ENCODE measurements at regions not wholly inside any gene's neighbourhood (a gene's known extent, or its start where the extent isn't known, plus 50 kb on each side); places are given as distances from the start of the nearest gene placed in this dataset.

DNA sequence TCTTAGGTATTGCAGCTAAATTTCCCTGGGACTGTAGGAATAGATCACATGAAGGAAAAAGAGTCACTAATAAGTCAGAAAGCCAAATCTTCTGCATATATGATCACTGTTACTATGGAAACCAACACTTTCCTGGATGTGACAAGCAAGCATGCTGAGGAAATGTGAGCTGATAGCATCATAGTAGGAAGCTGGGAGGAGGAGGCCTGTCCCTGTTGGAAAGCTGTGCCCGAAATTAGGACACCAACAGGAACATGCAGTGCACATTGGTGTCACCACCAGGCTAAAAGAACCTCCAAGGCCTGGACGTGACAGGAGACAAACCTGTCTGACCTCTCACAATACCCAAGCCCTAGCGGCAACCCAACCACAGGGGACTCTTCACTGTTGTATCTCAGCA is 181.9 kb upstream of the PCSK2 start:
- Histone ChIP-seq H3K9ac (ENCODE audit: extremely low read depth, insufficient read length, low read length) (no peak overlapping the region), H4K91ac (ENCODE audit: insufficient read length, low read depth, low read length) (no peak overlapping the region), H3K18ac (ENCODE audit: insufficient read length, low read depth, low read length) (no peak overlapping the region), H2BK12ac (ENCODE audit: insufficient read length, low read depth, low read length) (no peak overlapping the region), H2BK15ac (ENCODE audit: low read depth, low read length) (no peak overlapping the region), H2AFZ (ENCODE audit: low read length) (no peak overlapping the region), H4K5ac (ENCODE audit: insufficient read length, low read depth, low read length) (no peak overlapping the region), H3K27ac (ENCODE audit: insufficient read length, low read depth, low read length) (no peak overlapping the region), H3K14ac (ENCODE audit: insufficient read depth, low read length) (no peak overlapping the region), H3K4me1 (ENCODE audit: insufficient read depth, low read length) (peaks cover 2% of the 10 kb centered on the region; the same call in 1 of the 2 replicates), H2BK20ac (ENCODE audit: low read depth, low read length, poor library complexity, severe bottlenecking) (no peak overlapping the region), H2BK5ac (ENCODE audit: insufficient read length, low read length) (no peak overlapping the region), H4K20me1 (ENCODE audit: control insufficient read depth, insufficient read depth, insufficient read length) (no peaks in the 10 kb centered on the region), H4K8ac (replicated peaks; ENCODE audit: insufficient read length, low read depth, low read length) (no peak overlapping the region), H3K4me2 (ENCODE audit: insufficient read depth, insufficient read length, low read length) (no peak overlapping the region), H3K79me1 (ENCODE audit: insufficient read depth, low read depth, low read length, poor library complexity, severe bottlenecking) (no peaks in the 10 kb centered on the region), H3T11ph (ENCODE audit: low read length) (no peak overlapping the region), H3K4ac (ENCODE audit: low read depth, low read length) (no peak overlapping the region), H2BK120ac (ENCODE audit: low read depth, low read length, poor library complexity, severe bottlenecking) (no peak overlapping the region), H3K23ac (ENCODE audit: insufficient read length, low read depth, low read length) (no peak overlapping the region), H3K56ac (ENCODE audit: insufficient read length, low read depth, low read length) (no peak overlapping the region), H3K23me2 (ENCODE audit: insufficient read length, low read depth, low read length, poor library complexity, severe bottlenecking) (no peaks in the 10 kb centered on the region), H2AK5ac (ENCODE audit: insufficient read length, low read length) (no peak overlapping the region), H3K9me3 (ENCODE audit: control insufficient read depth, low read depth, low read length) (no peaks in the 10 kb centered on the region), H3K27me3 (ENCODE audit: insufficient read depth, low read length) (no peaks in the 10 kb centered on the region; the same call in 1 of the 2 replicates), H3K79me2 (ENCODE audit: insufficient read depth, low read length) (no peaks in the 10 kb centered on the region)
- no peaks in the 10 kb centered on the region for H3K36me3 Mint-ChIP-seq (ENCODE audit: insufficient read depth in 1 of 3, low read depth in 3 of 3)
- H3K4me3 Mint-ChIP-seq = no peak overlapping the region
- H3K27ac Mint-ChIP-seq = no peak overlapping the region
- H3K9me3 Mint-ChIP-seq = no peaks in the 10 kb centered on the region; a peak in 1 of 5 replicates
- TF ChIP-seq, protein P1, sequence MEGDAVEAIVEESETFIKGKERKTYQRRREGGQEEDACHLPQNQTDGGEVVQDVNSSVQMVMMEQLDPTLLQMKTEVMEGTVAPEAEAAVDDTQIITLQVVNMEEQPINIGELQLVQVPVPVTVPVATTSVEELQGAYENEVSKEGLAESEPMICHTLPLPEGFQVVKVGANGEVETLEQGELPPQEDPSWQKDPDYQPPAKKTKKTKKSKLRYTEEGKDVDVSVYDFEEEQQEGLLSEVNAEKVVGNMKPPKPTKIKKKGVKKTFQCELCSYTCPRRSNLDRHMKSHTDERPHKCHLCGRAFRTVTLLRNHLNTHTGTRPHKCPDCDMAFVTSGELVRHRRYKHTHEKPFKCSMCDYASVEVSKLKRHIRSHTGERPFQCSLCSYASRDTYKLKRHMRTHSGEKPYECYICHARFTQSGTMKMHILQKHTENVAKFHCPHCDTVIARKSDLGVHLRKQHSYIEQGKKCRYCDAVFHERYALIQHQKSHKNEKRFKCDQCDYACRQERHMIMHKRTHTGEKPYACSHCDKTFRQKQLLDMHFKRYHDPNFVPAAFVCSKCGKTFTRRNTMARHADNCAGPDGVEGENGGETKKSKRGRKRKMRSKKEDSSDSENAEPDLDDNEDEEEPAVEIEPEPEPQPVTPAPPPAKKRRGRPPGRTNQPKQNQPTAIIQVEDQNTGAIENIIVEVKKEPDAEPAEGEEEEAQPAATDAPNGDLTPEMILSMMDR (conservative IDR thresholded peaks at IDR 0.05) = no peak
- no peak for DNase-seq
- no peaks in the 10 kb centered on the region; the same call in 1 of the 2 replicates for H3K27me3 Mint-ChIP-seq (ENCODE audit: low read depth)
- WGBS (ENCODE audit: extremely low coverage, insufficient read length, low lambda C conversion rate) = no CpG with 5 or more reads among the region's 3 CpGs
- peaks cover 6 to 9% of the 10 kb centered on the region in 2 experiments; a peak in 3 of 4 replicates for H3K4me1 Mint-ChIP-seq

Measured in H9 (cell line).